Neural cell (in vitro differentiated cells): ENCODE measurements at regions not wholly inside any gene's neighbourhood (a gene's known extent, or its start where the extent isn't known, plus 50 kb on each side); places are given as distances from the start of the nearest gene placed in this dataset.

Source experiments
- H2AFZ ChIP-seq: fragments of 200-600, 300-800 bp; sonication (generic), shearing (Covaris generic); 2 replicates; pipeline ENCODE4 v1.6.0; 2014; ENCODE audit warnings: low read depth, mild to moderate bottlenecking, antibody characterized with exemption, low read length, moderate library complexity
- H3F3A ChIP-seq: fragments of 200-600 bp; shearing (Covaris generic); 2 replicates; pipeline ENCODE4 v1.6.1; 2016; ENCODE audit warnings: mild to moderate bottlenecking, moderate library complexity, mixed read lengths, antibody characterized with exemption, low read length; ENCODE audit not compliant: insufficient read depth, poor library complexity, severe bottlenecking
- H3K27ac ChIP-seq: fragments of 200-600, 300-800 bp; sonication (generic), shearing (Covaris generic); 2 replicates; pipeline ENCODE4 v1.5.1; 2014; ENCODE audit warnings: mild to moderate bottlenecking, low read length, moderate library complexity
- H3K27me3 ChIP-seq: fragments of 300-800, 200-600 bp; sonication (generic), shearing (Covaris generic); 2 replicates; pipeline ENCODE4 v1.6.0; 2014; ENCODE audit warnings: mild to moderate bottlenecking, low read depth, low read length, moderate library complexity; ENCODE audit not compliant: insufficient read depth
- H3K36me3 ChIP-seq: fragments of 300-800, 200-600 bp; sonication (generic), shearing (Covaris generic); 2 replicates; pipeline ENCODE4 v1.5.1; 2014; ENCODE audit warnings: mild to moderate bottlenecking, antibody characterized with exemption, low read length, moderate library complexity; ENCODE audit not compliant: insufficient read depth
- H3K4me2 ChIP-seq: fragments of 300-800, 200-600 bp; sonication (generic), shearing (Covaris generic); 2 replicates; pipeline ENCODE4 v1.6.0; 2014; ENCODE audit warnings: mild to moderate bottlenecking, low read length
- H3K4me3 ChIP-seq: fragments of 300-800, 200-600 bp; sonication (generic), shearing (Covaris generic); 2 replicates; pipeline ENCODE4 v1.5.1; 2014; ENCODE audit warnings: mild to moderate bottlenecking, low read length, moderate library complexity
- H3K79me2 ChIP-seq: fragments of 200-600 bp; shearing (Covaris generic); replicated peaks from 2 replicates; pipeline ENCODE4 v1.6.0; 2014; ENCODE audit warnings: mild to moderate bottlenecking, low read length, moderate library complexity; ENCODE audit not compliant: insufficient read depth
- H3K9ac ChIP-seq: fragments of 300-800, 200-600 bp; sonication (generic), shearing (Covaris generic); 2 replicates; pipeline ENCODE4 v1.6.1; 2016; ENCODE audit warnings: mild to moderate bottlenecking, low read length, mixed read lengths
- H3K9me2 ChIP-seq: fragments of 200-600 bp; shearing (Covaris generic); 2 replicates; pipeline ENCODE4 v1.6.1; 2016; ENCODE audit warnings: mild to moderate bottlenecking, low read length, mixed read lengths; ENCODE audit not compliant: insufficient read depth
- H3K9me3 ChIP-seq: fragments of 200-600, 300-800 bp; sonication (generic), shearing (Covaris generic); 2 replicates; pipeline ENCODE4 v1.6.1; 2016; ENCODE audit warnings: mild to moderate bottlenecking, mixed run types, low read length, moderate library complexity, mixed read lengths
- H4K20me1 ChIP-seq: fragments of 200-600 bp; shearing (Covaris generic); 2 replicates; pipeline ENCODE4 v1.6.1; 2016; ENCODE audit warnings: mild to moderate bottlenecking, mixed run types; ENCODE audit not compliant: insufficient read depth
- CTCF ChIP-seq: fragments of 450-650 bp; IDR thresholded peaks from 2 replicates; pipeline ENCODE4 v1.5.1; 2014; ENCODE audit warnings: antibody characterized with exemption, mild to moderate bottlenecking, moderate library complexity; ENCODE audit not compliant: poor library complexity, severe bottlenecking
- EP300 ChIP-seq: fragments of 450-650 bp; conservative IDR thresholded peaks from 2 replicates; pipeline ENCODE4 v1.6.1; 2014; ENCODE audit warnings: antibody characterized with exemption, mild to moderate bottlenecking, moderate library complexity; ENCODE audit not compliant: poor library complexity, severe bottlenecking
- EZH2 ChIP-seq: fragments of 200-600, 300-800 bp; shearing (Covaris generic), sonication (generic); IDR thresholded peaks from 2 replicates; pipeline ENCODE4 v1.6.1; 2014; ENCODE audit warnings: antibody characterized with exemption, low read length, borderline replicate concordance, mild to moderate bottlenecking; ENCODE audit not compliant: insufficient read depth, poor library complexity, severe bottlenecking
- MXI1 ChIP-seq: fragments of 450-650 bp; conservative IDR thresholded peaks from 2 replicates; pipeline ENCODE4 v1.6.1; 2014; ENCODE audit warnings: antibody characterized with exemption, mild to moderate bottlenecking; ENCODE audit not compliant: poor library complexity, severe bottlenecking
- POLR2AphosphoS5 ChIP-seq: IDR thresholded peaks from 2 replicates; pipeline ENCODE4 v1.6.1; 2012
- RAD21 ChIP-seq: fragments of 450-650 bp; conservative IDR thresholded peaks from 2 replicates; pipeline ENCODE4 v1.6.1; 2014; ENCODE audit warnings: antibody characterized with exemption, mild to moderate bottlenecking, moderate library complexity
- REST ChIP-seq: IDR thresholded peaks from 2 replicates; pipeline ENCODE4 v1.6.1; 2012; ENCODE audit warnings: borderline replicate concordance
- SMC3 ChIP-seq: fragments of 450-650 bp; conservative IDR thresholded peaks from 2 replicates; pipeline ENCODE4 v1.6.1; 2014; ENCODE audit warnings: antibody characterized with exemption, mild to moderate bottlenecking, moderate library complexity; ENCODE audit not compliant: poor library complexity
- TAF1 ChIP-seq: IDR thresholded peaks from 2 replicates; pipeline ENCODE4 v1.6.1; 2012; ENCODE audit warnings: low read depth

GRCh38 chr2:5576015-5576414 is 116.2 kb upstream of the SOX11 start:
- no peaks in the 10 kb centered on the region for H3K9me3 ChIP-seq
- H3K4me3 ChIP-seq: no peak overlapping the region
- H3K36me3 ChIP-seq: no peaks in the 10 kb centered on the region
- H3K27me3 ChIP-seq: no peaks in the 10 kb centered on the region
- TF ChIP-seq SMC3 (no peak), MXI1 (no peak), RAD21 (no peak), TAF1 (no peak), EP300 (no peak), POLR2AphosphoS5 (no peak), EZH2 (no peak), REST (no peak), CTCF (no peak)
- H4K20me1 ChIP-seq: no peaks in the 10 kb centered on the region
- H3K9ac ChIP-seq: no peak overlapping the region
- H3F3A ChIP-seq: no peaks in the 10 kb centered on the region
- no peak overlapping the region for H2AFZ ChIP-seq
- no peaks in the 10 kb centered on the region for H3K79me2 ChIP-seq
- H3K27ac ChIP-seq: no peak overlapping the region
- H3K9me2 ChIP-seq: no peaks in the 10 kb centered on the region
- H3K4me2 ChIP-seq: no peak overlapping the region

- no peaks in the 10 kb centered on the region for H4K20me1 ChIP-seq
- no peak overlapping the region for H3K4me3 ChIP-seq
- no peak overlapping the region for H3K4me2 ChIP-seq
- H3K79me2 ChIP-seq: no peaks in the 10 kb centered on the region
- no peaks in the 10 kb centered on the region for H3K36me3 ChIP-seq
- no peaks in the 10 kb centered on the region for H3K9me3 ChIP-seq
- H3K27me3 ChIP-seq: no peaks in the 10 kb centered on the region
- H2AFZ ChIP-seq: no peak overlapping the region
- H3K27ac ChIP-seq: no peak overlapping the region
- no peaks in the 10 kb centered on the region for H3K9me2 ChIP-seq
- no peak for TF ChIP-seq SMC3
- TF ChIP-seq TAF1: no peak
- TF ChIP-seq REST: no peak
- no peak for TF ChIP-seq EP300
- no peak for TF ChIP-seq CTCF
- no peak for TF ChIP-seq MXI1
- TF ChIP-seq POLR2AphosphoS5: no peak
- no peak for TF ChIP-seq RAD21
- no peak for TF ChIP-seq EZH2
- H3K9ac ChIP-seq: no peak overlapping the region
- H3F3A ChIP-seq: no peaks in the 10 kb centered on the region
Observed at GRCh38 chr2:5587766-5588165, 104.4 kb upstream of the SOX11 start.
